ENCODE measurements at regions not wholly inside any gene's neighbourhood (a gene's known extent, or its start where the extent isn't known, plus 50 kb on each side); places are given as distances from the start of the nearest gene placed in this dataset.

GRCh38 chr6:16040628-16040974 lies 88.3 kb upstream of the MYLIP start:
- no peak for TF ChIP-seq CTCF (IDR thresholded peaks at IDR 0.05)
- no peak for TF ChIP-seq POLR2A (IDR thresholded peaks at IDR 0.05)

All from body of pancreas (tissue), 4 donors.